Smooth muscle cell (in vitro differentiated cells): ENCODE measurements at regions not wholly inside any gene's neighbourhood (a gene's known extent, or its start where the extent isn't known, plus 50 kb on each side); places are given as distances from the start of the nearest gene placed in this dataset.
"Not testable (repeated sequence)": the region's sequence is repeated elsewhere in the genome, so short reads cannot be mapped to it uniquely, and the experiment has no call there.

Experiments used
- DNase-seq: peaks from one replicate; lab custom pipeline; 2025; ENCODE audit not compliant: unreplicated experiment; lab: John Stamatoyannopoulos, UW
- H2AFZ ChIP-seq: fragments of 200-600 bp; sonication (generic); 2 replicates; pipeline ENCODE4 v1.6.0; 2016; ENCODE audit warnings: antibody characterized with exemption, low read depth, mild to moderate bottlenecking
- H3F3A ChIP-seq: fragments of 200-600 bp; sonication (generic); 2 replicates; pipeline ENCODE4 v1.6.0; 2017; ENCODE audit warnings: antibody characterized with exemption, low read depth
- H3K27ac ChIP-seq: fragments of 200-600 bp; sonication (generic); 2 replicates; pipeline ENCODE4 v1.5.1; 2016; ENCODE audit warnings: low read depth, mild to moderate bottlenecking
- H3K27me3 ChIP-seq: fragments of 200-600 bp; sonication (generic); 2 replicates; pipeline ENCODE4 v1.6.1; 2016; ENCODE audit warnings: low read depth, mild to moderate bottlenecking
- H3K36me3 ChIP-seq: fragments of 200-600 bp; sonication (generic); 2 replicates; pipeline ENCODE4 v1.5.1; 2016; ENCODE audit warnings: low read depth
- H3K4me1 ChIP-seq: fragments of 200-600 bp; sonication (generic); 2 replicates; pipeline ENCODE4 v1.5.1; 2016; ENCODE audit warnings: low read depth
- H3K4me2 ChIP-seq: fragments of 200-600 bp; sonication (generic); 2 replicates; pipeline ENCODE4 v1.6.0; 2016; ENCODE audit warnings: mild to moderate bottlenecking
- H3K4me3 ChIP-seq: fragments of 200-600 bp; sonication (generic); 2 replicates; pipeline ENCODE4 v1.5.1; 2016; ENCODE audit warnings: mild to moderate bottlenecking
- H3K79me2 ChIP-seq: fragments of 200-600 bp; sonication (generic); 2 replicates; pipeline ENCODE4 v1.6.0; 2016; ENCODE audit warnings: low read depth, mild to moderate bottlenecking
- H3K9ac ChIP-seq: fragments of 200-600 bp; sonication (generic); 2 replicates; pipeline ENCODE4 v1.6.0; 2016; ENCODE audit warnings: low read depth
- H3K9me3 ChIP-seq: fragments of 200-600 bp; sonication (generic); replicated peaks from 2 replicates; pipeline ENCODE4 v1.5.1; 2016; ENCODE audit warnings: low read depth
- H4K20me1 ChIP-seq: fragments of 200-600 bp; sonication (generic); 2 replicates; pipeline ENCODE4 v1.6.0; 2016; ENCODE audit warnings: low read depth
- WGBS: methylation state at CpG from one replicate; pipeline ENCODE4 v1.1.7; 2016; ENCODE audit warnings: low lambda C conversion rate; 5-methylcytosine and 5-hydroxymethylcytosine counted together
- TF ChIP-seq, protein P1 (sequence below): fragments of 200-600 bp; sonication (generic); IDR thresholded peaks from 2 replicates; pipeline ENCODE4 v1.5.1; 2017; ENCODE audit warnings: borderline replicate concordance, mild to moderate bottlenecking, antibody characterized with exemption; ENCODE audit not compliant: insufficient read depth, poor library complexity, severe bottlenecking

DNA sequence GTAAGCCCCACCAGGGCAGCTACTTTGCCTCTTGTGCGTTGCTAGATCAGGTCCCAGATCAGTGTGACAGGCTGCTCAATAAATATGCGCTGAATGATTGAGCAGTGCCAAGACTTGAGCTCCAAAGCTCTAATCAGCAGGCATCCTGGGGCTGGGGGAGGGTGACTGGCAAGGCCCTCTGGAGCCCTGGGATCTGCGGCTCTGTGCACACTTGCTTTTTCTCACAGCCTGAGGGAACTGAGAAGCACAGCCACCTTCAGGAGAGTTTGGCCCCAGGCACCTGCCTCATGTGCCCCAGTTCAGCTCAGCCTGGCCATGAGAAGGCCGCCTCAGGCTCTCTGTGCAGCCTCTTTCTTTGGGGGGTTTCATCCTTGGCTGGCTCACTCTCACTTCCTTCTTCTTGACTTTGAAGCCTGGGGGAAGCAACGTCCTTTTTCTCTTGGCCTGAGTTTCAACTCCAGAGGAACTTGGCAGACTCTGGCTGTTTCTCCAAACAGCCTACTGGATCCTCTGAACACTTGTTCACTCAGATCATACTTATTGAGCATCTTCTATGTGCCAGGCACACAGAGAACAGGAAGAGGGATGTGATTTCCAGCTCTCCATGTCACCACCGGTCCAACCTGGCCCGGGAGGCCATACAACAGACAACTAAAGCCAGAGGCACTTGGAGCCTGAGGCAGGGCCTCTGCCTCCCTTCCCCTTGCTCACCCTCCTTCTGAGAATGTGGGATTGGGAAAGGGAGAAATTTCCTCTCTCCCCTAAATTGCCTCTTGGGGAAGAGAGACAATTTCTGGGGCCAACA lies 114.0 kb downstream of the VEGFA start:
- TF ChIP-seq, protein P1, sequence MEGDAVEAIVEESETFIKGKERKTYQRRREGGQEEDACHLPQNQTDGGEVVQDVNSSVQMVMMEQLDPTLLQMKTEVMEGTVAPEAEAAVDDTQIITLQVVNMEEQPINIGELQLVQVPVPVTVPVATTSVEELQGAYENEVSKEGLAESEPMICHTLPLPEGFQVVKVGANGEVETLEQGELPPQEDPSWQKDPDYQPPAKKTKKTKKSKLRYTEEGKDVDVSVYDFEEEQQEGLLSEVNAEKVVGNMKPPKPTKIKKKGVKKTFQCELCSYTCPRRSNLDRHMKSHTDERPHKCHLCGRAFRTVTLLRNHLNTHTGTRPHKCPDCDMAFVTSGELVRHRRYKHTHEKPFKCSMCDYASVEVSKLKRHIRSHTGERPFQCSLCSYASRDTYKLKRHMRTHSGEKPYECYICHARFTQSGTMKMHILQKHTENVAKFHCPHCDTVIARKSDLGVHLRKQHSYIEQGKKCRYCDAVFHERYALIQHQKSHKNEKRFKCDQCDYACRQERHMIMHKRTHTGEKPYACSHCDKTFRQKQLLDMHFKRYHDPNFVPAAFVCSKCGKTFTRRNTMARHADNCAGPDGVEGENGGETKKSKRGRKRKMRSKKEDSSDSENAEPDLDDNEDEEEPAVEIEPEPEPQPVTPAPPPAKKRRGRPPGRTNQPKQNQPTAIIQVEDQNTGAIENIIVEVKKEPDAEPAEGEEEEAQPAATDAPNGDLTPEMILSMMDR, result no peak

DNA sequence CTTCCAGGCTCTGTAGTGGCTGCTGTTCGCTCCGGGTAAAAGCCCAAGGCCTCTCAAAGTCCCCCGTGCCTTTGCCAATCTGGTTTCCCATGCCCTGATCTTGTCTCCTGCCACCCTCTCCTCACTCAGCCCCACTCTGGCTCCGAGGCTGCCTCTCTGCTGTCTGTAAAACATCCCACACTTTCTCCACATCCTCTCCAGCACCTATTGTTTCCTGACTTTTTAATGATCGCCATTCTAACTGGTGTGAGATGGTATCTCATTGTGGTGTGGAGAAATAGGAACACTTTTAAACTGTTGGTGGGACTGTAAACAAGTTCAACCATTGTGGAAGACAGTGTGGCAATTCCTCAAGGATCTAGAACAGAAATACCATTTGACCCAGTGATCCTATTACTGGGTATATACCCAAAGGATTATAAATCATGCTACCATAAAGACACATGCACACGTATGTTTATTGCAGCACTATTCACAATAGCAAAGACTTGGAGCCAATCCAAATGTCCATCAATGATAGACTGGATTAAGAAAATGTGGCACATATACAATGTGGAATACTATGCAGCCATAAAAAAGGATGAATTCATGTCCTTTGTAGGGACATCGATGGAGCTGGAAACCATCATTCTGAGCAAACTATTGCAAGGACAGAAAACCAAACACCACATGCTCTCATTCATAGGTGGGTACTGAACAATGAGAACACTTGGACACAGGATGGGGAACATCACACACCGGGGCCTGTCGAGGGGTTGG lies 112.9 kb downstream of the VEGFA start:
- H3K9me3 ChIP-seq, DNase-seq, H4K20me1 ChIP-seq, H3K27me3 ChIP-seq, H3K36me3 ChIP-seq, H2AFZ ChIP-seq, H3K4me1 ChIP-seq, H3F3A ChIP-seq, H3K4me3 ChIP-seq, H3K79me2 ChIP-seq, H3K4me2 ChIP-seq, H3K27ac ChIP-seq, H3K9ac ChIP-seq: not testable (repeated sequence)
- WGBS, result 89% methylated on average over 9 of the region's 9 CpGs

More for the DNA sequence above, 114.0 kb downstream of the VEGFA start:
- H2AFZ ChIP-seq, result no peak overlapping the region
- no peaks in the 10 kb centered on the region for H4K20me1 ChIP-seq
- H3K4me1 ChIP-seq, result no peaks in the 10 kb centered on the region
- H3F3A ChIP-seq, result no peaks in the 10 kb centered on the region
- no peak for DNase-seq
- no peak overlapping the region for H3K27ac ChIP-seq
- H3K9me3 ChIP-seq, result no peaks in the 10 kb centered on the region
- H3K9ac ChIP-seq, result no peak overlapping the region
- no peak overlapping the region for H3K4me2 ChIP-seq
- H3K27me3 ChIP-seq, result no peaks in the 10 kb centered on the region
- 90% methylated on average over 7 of the region's 7 CpGs for WGBS
- H3K79me2 ChIP-seq, result no peaks in the 10 kb centered on the region
- no peaks in the 10 kb centered on the region for H3K36me3 ChIP-seq
- no peak overlapping the region for H3K4me3 ChIP-seq

DNA sequence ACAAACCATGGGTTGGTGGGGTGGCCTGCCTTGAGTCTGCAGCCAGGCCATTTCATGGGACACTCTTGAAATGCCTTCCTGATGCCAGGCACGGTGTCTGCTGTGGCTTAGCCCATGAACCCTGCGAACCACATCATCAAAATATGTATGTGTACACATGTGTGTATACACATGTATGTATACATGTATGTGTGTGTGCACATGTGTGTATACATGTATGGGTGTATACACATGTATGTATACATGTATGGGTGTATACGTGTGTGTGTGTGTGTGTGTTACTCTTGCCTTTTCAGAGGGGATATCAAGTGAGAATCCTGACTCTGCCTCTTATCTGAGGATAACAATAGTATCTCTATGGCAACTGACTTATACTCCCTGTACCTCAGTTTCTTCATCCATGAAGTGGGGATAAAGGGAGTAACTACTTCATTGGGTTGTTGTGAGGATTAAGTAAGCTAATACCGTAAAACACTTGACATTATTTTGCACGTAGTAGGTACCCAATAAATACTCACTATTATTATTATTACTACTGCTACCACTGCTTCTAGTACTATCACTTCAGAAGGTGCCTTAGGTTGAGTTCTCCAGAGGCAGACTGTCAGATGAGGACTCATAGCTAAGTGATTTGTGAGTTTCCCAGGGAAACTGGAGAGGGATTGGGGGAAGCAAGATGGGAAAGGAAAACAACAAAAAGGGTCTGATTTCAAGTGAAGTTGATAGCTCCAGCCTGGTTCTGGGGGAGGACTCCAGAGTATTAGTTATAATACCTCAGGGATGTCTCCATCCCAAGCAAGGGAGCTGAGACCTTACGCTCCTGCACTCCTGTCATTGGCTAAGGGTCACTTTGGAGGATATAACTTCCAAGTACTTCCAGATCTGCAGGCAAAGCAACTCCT lies 110.5 kb downstream of the VEGFA start:
- Histone ChIP-seq H4K20me1 (no peaks in the 10 kb centered on the region), H2AFZ (no peak overlapping the region), H3K27ac (no peak overlapping the region), H3K36me3 (no peaks in the 10 kb centered on the region), H3K9ac (no peak overlapping the region), H3K79me2 (no peaks in the 10 kb centered on the region), H3K27me3 (no peaks in the 10 kb centered on the region), H3K4me2 (no peak overlapping the region), H3K4me1 (no peaks in the 10 kb centered on the region), H3K4me3 (no peak overlapping the region), H3F3A (no peaks in the 10 kb centered on the region), H3K9me3 (no peaks in the 10 kb centered on the region)
- no peak for DNase-seq
- 77% methylated on average over 6 of the region's 6 CpGs for WGBS
- TF ChIP-seq, protein P1, result no peak

DNA sequence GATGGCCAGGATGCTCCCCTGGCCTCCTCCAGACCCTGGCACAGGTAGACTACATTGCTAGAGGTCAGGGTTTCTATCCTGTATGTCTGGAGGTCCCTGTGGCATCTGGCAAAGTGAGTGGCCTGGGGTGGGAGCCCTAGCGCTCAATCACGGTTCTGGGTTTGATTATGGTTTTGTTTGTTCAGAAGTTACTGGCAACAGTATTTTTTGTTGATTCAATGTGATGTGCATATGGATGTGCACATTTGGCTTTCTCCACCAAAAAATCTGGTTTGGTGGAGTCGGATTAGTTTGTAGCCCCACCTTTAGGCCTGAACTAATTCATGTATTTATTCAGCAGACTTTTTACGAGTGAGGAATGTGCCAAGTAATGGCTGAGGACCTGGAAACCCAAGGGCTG lies 109.7 kb downstream of the VEGFA start:
- no peaks in the 10 kb centered on the region for H3K36me3 ChIP-seq
- no peak overlapping the region for H3K9ac ChIP-seq
- no peaks in the 10 kb centered on the region for H3K9me3 ChIP-seq
- WGBS, result 94% methylated on average over 4 of the region's 4 CpGs
- no peaks in the 10 kb centered on the region for H3F3A ChIP-seq
- DNase-seq, result no peak
- H3K27me3 ChIP-seq, result no peaks in the 10 kb centered on the region
- no peak overlapping the region for H3K4me2 ChIP-seq
- H3K4me3 ChIP-seq, result no peak overlapping the region
- no peak overlapping the region for H2AFZ ChIP-seq
- H3K4me1 ChIP-seq, result no peaks in the 10 kb centered on the region
- no peak overlapping the region for H3K27ac ChIP-seq
- TF ChIP-seq, protein P1, result no peak
- H3K79me2 ChIP-seq, result no peaks in the 10 kb centered on the region
- H4K20me1 ChIP-seq, result no peaks in the 10 kb centered on the region
